ENCODE measurements at regions not wholly inside any gene's neighbourhood (a gene's known extent, or its start where the extent isn't known, plus 50 kb on each side); places are given as distances from the start of the nearest gene placed in this dataset.

GRCh38 chr4:128551280-128551679, 258.2 kb upstream of the JADE1 start:
- TF ChIP-seq MAFK (IDR thresholded peaks at IDR 0.05; ENCODE audit: low read depth, low read length) (no peak), POLR2A (IDR thresholded peaks at IDR 0.05; ENCODE audit: low read depth, low read length) (no peak), SMC3 (IDR thresholded peaks at IDR 0.05; ENCODE audit: low read depth, low read length) (no peak), CTCF (conservative IDR thresholded peaks at IDR 0.05; ENCODE audit: low read depth, low read length) (no peak), NFE2L2 (IDR thresholded peaks at IDR 0.05; ENCODE audit: low read depth, low read length) (no peak), CEBPB (IDR thresholded peaks at IDR 0.05; ENCODE audit: low read depth, low read length) (no peak), RFX5 (IDR thresholded peaks at IDR 0.05; ENCODE audit: low read depth, low read length) (no peak), MXI1 (IDR thresholded peaks at IDR 0.05; ENCODE audit: borderline replicate concordance, low read depth, low read length) (no peak), FOS (IDR thresholded peaks at IDR 0.05; ENCODE audit: low read depth, low read length) (no peak), ELK1 (IDR thresholded peaks at IDR 0.05; ENCODE audit: borderline replicate concordance, low read depth, low read length) (no peak), RAD21 (IDR thresholded peaks at IDR 0.05; ENCODE audit: low read length) (no peak), USF2 (IDR thresholded peaks at IDR 0.05; ENCODE audit: low read depth, low read length) (no peak), MAZ (IDR thresholded peaks at IDR 0.05; ENCODE audit: borderline replicate concordance, low read depth, low read length) (no peak)

Data from IMR-90 (cell line).